ENCODE measurements at regions not wholly inside any gene's neighbourhood (a gene's known extent, or its start where the extent isn't known, plus 50 kb on each side); places are given as distances from the start of the nearest gene placed in this dataset.

DNA sequence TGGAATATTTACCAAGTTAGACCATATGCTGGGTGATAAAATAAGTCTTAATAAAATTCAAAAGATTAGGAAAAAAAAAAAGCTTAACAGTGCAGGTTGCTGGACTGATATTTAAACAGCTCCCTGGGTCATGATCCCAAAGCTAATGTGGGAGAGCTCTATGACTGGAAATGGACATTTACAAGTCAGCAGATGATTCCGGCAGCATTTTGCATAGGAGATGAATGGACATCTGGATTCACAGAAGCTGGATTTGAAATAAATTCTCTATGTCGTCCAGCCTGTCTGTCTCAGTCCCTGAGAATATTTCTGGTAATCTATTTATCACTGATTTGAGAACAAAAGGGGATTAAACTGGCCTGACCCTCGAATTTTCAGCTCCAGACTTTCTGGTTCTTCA, 52.3 kb upstream of the KLHL25 start:
- no peak for DNase-seq (ENCODE audit: extremely low read depth in 1 of 2, low read depth in 1 of 2)

GRCh38 chr15:85849946-85850345, 55.2 kb upstream of the KLHL25 start:
- no peak for DNase-seq (ENCODE audit: extremely low read depth in 1 of 2, low read depth in 1 of 2)

DNA sequence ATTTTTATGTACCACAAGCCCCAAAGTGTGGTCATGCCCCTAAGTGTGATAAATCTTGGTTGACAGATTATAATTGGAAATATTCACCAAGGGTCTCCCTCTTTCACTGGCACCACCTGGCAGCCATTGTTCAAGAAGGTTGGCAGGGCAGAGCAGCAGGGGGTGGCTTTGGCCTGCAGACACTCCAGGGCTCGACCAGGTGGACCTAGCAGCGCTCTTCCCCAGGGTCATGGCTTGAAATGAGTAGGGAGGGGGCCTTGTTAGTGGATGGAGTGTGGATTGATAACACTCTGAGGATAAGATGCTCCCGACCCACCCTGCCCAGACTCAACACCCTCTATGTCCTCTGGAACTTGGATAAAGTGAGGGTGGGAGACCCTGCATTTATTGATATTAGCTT, 58.2 kb upstream of the KLHL25 start:
- DNase-seq (ENCODE audit: extremely low read depth in 1 of 2, low read depth in 1 of 2) = no peak

DNA sequence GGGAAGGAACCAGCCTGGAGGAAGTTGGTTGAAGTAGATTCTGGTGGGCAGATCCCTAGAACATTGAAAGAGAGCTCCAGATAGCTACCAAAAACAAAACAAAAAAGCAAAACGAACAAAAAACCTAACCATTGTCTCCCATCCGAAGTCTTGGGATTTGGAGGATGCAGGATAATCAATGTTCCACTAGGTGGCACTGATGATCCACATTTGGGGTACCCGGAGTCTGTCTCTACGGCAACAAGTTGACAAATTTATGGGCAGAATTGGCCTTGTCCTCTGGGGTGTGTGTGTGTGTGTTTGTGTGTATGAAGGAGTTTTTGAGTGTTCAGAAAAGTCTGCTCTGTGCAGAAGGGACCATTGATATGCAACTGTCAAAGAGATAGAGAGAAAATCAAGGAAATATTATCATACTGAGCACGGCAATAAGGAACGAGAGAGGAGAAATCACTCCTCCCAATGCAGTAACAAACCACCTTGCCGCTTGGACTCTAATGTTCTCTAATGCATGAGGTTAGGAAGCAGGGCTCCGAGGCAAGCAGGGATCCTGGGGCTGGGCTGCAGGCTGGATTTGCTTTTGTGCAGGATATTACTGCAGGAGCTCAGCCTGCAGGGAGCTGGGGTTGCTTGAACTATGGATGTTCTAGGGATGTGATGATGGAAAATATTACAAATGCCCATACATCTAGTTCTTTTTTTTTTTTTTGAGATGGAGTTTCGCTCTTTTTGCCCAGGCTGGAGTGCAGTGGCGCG, 59.8 kb upstream of the KLHL25 start:
- DNase-seq (ENCODE audit: extremely low read depth in 1 of 2, low read depth in 1 of 2) = peak in 1 of 2 donors; percentile 14

- peak; percentile 42 to 46 for DNase-seq (ENCODE audit: extremely low read depth in 1 of 2, low read depth in 1 of 2)
Observed at GRCh38 chr15:85858586-85859375, 64.1 kb upstream of the KLHL25 start.

- DNase-seq (ENCODE audit: extremely low read depth in 1 of 2, low read depth in 1 of 2) = no peak
Observed at GRCh38 chr15:85859671-85860070, 64.9 kb upstream of the KLHL25 start.

- no peak for DNase-seq (ENCODE audit: extremely low read depth in 1 of 2, low read depth in 1 of 2)
Observed at GRCh38 chr15:85860394-85861161, 65.9 kb upstream of the KLHL25 start.

GRCh38 chr15:85865070-85865684, 70.5 kb upstream of the KLHL25 start:
- no peak for DNase-seq (ENCODE audit: extremely low read depth in 1 of 2, low read depth in 1 of 2)

- no peak for DNase-seq (ENCODE audit: extremely low read depth in 1 of 2, low read depth in 1 of 2)
Observed at GRCh38 chr15:85867250-85867649, 72.5 kb upstream of the KLHL25 start.

DNA sequence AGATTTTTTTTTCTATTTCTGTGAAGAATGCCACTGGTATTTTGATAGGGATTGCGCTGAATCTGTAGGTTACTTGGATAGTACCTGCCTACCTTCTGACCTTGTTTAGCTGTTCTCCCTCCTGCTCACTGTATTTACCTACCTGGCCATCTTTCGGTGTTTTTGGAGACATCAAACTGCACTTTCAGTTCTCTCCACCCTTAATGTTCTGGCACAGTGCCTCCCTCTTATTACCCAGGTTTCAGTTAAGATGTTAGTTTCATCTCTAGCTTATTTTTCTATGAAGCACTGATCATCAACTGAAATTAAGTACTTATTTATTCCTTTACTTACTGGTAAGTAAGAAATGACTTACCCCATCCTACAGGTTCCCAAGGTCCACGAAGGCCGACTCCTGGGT, 74.4 kb upstream of the KLHL25 start:
- no peak for DNase-seq (ENCODE audit: extremely low read depth in 1 of 2, low read depth in 1 of 2)

GRCh38 chr15:85870216-85871014, 75.7 kb upstream of the KLHL25 start:
- DNase-seq (ENCODE audit: extremely low read depth in 1 of 2, low read depth in 1 of 2) = no peak

- no peak for DNase-seq (ENCODE audit: extremely low read depth in 1 of 2, low read depth in 1 of 2)
Observed at GRCh38 chr15:85871545-85871944, 76.8 kb upstream of the KLHL25 start.

GRCh38 chr15:85872125-85872524, 77.4 kb upstream of the KLHL25 start:
- DNase-seq (ENCODE audit: extremely low read depth in 1 of 2, low read depth in 1 of 2) = no peak

DNA sequence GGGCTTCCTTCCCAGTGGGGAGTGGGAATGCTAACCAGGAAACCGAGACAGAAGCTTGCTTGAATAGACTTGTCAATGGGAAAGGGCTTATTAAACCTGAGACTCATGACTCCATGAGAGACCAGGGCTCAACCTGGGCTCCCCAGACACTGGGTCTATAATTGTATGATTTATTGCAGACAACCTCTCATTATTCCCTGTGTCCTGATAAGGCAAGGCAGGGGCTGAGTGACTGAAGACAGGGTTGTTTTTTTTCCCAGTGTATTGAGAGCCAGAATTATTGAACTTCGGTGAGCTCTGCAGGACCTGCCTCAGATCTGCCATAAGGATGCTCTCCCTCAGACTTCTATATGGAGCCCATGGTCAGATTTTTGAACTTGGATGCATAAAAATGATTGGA, 79.5 kb upstream of the KLHL25 start:
- DNase-seq (ENCODE audit: extremely low read depth in 1 of 2, low read depth in 1 of 2) = no peak

DNA sequence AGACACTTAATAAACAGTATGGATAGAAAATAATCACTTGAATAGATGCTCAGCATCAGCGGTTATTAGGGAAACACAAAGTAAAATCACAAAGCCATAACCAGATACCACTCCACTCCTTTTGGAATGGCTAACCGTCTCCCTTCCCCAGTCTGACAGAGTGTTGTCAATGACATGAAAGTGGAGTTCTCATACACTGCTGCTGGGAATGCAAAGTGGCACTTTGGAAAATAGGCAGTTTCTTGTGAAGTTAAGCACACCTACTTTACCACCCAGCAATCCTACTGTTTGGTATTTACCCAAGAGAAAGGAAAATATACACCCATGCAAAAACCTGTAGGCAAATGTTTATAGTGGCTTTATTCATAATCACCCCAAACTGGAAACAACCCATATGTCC, 81.0 kb upstream of the KLHL25 start:
- DNase-seq (ENCODE audit: extremely low read depth in 1 of 2, low read depth in 1 of 2) = no peak

DNA sequence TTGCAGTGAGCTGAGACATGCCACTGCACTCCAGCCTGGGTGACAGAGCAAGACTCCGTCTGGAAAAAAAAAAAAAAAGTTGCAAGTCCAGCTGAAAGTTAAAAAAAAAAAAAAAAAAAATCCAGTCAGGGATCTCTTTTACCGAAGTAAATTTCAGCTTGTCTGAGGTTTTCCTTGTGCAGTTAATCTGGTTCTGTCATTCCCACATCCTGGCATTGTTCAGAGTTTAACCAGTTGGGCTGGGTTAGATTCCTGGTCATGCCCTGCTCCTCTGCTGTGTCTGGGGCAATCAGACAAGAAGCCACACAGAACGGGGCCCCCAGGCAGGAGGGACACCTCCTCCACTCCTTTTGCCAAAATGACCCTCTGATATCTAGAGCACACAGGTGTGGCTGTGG, 84.1 kb upstream of the KLHL25 start:
- no peak for DNase-seq (ENCODE audit: extremely low read depth in 1 of 2, low read depth in 1 of 2)

DNA sequence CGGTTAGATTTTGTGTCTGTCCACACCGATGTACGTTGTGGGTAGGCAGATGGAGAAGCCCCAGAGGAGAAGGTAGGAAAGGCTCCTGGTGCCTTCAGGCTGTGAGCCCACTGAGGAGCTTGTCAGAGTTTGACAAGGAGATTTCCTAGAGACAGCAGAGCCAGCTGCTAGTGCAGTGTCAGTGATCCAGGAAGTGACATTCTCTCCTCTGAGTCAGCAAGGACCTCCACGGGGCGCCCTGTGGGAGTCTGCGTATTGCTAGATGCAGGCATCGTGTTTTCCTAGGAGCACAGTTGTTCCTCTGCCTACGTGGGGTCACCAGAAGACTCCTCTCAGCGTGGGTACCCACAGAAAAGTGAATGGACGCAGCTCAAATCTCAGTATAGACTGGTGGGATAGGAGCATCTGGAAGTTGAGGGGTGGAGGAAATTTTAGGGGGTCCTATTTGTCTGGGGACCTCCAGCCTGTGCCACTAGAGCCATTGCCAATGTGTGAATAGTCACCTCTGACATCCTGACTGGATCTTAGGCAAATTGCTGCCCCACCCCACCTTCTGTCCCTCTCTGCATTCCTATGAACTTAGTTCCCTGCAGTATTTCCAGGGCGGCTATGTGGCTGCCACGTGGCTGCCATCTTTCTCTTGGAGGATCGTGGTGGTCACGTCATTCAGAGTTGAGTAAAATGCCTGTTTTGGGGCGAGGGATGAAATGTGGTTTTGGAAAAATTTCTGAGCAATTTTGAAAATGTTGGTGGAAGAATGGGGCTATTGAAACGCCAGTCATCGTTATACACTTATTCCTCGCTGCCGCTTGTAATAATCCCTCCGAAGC, 84.8 kb upstream of the KLHL25 start:
- no peak for DNase-seq (ENCODE audit: extremely low read depth in 1 of 2, low read depth in 1 of 2)

DNA sequence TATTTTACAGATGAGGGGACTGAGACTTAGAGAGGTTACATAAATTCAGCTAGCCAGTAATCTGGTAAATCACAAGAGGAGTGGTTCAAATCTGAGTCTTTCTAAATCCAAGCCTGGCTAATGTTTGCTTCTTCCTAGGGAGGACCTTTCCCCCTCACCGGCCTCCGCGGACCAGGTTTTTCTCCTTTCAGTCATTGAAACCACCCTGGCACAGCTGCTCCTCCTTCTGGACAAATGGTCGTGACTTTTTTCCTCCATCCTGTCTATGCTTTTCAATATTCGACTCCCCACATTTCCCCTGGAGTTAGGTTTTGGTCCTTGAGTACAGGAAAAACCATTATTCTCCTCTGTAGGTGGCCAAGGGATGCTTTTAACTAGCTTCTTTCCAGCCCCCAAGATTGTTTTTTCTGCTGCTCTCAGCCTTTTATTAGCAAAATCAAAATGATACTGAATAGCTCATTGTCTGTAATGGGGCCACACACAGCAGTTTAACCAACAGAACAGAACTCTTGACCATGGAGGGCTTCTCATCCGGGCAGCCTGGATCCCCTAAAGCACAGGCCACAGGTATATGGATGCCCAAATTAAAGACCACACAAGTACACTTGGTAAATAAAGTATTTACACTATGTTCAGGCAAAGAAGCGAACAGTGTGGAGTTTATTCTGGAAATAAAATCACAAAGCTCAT, 85.9 kb upstream of the KLHL25 start:
- DNase-seq (ENCODE audit: extremely low read depth in 1 of 2, low read depth in 1 of 2) = no peak

DNA sequence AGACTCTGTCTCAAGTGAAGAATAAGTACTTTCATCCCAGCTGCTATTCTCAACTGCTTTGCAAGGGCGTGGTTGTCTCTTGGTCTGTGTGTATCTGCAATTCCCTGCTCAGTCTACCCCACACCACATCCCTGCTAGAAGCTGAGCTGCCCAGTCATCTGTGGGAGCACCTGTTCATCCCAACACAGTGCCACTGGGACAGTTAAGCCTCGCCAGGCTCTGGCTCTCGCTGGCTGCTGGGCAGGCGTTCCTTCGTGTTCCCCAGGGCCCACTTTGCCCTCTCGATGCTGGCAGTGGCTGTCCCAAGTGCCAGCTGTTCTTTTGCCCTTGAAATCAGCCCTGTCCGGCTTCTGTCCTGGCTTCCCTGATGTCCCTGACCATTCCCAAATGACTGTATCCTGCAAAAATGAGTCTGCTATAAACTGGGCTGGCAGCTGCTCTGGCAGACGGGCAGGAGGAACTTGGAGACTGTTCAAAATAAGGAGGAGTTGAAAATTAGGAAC, 91.6 kb upstream of the KLHL25 start:
- no peak for DNase-seq (ENCODE audit: extremely low read depth in 1 of 2, low read depth in 1 of 2)

Data from stimulated activated CD8-positive, alpha-beta memory T cell treated with anti-CD3 and anti-CD28 coated beads, Interleukin-7, amount 100 ng/mL, for 48 hours (primary cell).